Stimulated activated CD8-positive, alpha-beta memory T cell treated with anti-CD3 and anti-CD28 coated beads, Interleukin-7, amount 100 ng/mL, for 1 hour (primary cell): ENCODE measurements at regions not wholly inside any gene's neighbourhood (a gene's known extent, or its start where the extent isn't known, plus 50 kb on each side); places are given as distances from the start of the nearest gene placed in this dataset.

Source experiments
- DNase-seq, 2 donors: peaks; one replicate each; pipeline ENCODE4 v3.0.0-alpha.2; 2020; ENCODE audit warnings: low read depth in 2 of 2

DNA sequence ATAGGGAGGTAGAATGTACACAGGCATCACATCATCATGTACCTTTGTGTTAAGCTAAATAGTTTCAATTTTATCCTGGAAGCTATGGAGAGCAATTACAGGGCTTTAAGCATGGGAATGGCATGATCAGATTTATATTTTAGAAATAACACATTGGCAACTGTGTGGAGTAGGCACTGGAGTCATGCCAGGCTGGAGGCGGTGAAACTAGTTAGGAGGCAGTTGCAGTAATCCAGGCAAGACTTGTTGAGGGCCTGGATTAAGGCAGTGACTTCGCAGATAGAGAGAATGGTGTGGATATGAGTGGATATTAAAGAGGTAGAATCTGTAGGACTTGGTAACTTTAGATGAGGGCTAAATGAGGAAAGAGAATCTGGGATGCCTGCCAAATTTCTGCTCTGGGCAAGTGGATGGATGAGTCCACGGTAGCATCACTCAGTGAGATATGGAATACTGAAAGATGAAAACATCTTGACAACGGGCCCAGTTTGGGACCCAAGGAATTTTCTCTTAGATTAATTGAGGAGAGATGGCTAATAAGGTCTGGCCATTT, 506.2 kb downstream of the FGF9 start:
- DNase-seq, result no peak

- DNase-seq, result no peak
These were observed 508.0 kb downstream of the FGF9 start for GRCh38 chr13:22178878-22179277.

GRCh38 chr13:22187329-22187728, 516.5 kb downstream of the FGF9 start:
- no peak for DNase-seq

DNA sequence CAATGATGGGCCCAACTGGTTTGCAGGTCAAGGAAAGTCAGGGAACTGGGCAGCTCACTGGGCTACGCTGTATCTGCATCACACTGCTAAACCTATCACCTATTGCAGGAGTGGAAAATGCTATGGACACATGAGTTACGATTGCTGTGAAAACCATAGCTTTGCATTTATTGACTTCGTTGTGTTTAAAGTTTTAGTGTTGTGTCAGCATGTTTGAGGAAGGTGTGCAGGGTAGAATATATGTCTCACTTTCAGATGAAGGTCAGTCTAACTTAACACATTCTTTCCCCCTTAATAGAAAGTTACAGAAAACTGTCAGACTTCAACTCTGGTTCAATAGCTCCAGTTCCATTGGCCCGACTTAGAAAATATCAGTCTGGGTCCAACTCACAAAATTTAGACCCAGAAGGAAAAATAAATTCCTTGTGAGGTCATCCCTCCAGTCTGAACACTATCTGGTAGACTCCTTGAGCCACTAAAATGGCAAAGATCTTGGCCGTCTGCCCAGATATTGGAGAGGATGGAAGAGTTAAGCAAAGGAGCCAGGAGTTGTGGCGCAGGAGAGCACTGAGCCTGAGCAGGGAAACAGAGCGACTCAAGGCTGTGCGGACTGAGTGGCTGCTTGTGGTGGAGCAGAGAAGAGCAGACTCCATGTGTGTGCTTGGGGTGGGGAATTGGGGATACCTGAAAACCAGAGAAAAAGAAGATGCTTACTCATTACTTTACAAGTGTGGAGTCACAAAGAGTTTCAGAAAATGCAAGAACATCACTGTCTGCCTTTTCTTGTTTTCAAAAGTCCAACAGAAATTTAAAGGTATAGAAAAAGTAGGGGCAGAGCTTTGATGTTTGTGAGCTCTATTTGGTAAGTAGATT, 518.5 kb downstream of the FGF9 start:
- no peak for DNase-seq

DNA sequence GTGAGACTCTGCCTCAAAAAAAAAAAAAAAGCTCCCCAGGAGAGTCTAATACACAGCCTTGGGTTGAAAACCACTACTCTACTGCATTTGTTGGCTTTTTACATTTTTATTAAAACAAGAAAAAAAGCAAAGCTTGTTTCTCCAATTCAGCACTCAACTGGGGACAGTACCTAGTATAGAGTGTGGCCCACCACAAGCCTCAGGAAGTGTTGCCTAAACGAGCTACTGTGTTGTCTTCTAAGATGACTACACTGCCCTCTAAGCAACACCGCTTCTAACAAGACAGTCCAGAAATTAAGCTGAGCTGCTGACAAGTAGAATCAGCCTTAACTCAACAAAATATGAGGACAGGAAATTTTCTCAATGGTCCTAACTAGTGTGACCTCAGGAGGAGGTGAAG, 522.2 kb downstream of the FGF9 start:
- no peak for DNase-seq

DNA sequence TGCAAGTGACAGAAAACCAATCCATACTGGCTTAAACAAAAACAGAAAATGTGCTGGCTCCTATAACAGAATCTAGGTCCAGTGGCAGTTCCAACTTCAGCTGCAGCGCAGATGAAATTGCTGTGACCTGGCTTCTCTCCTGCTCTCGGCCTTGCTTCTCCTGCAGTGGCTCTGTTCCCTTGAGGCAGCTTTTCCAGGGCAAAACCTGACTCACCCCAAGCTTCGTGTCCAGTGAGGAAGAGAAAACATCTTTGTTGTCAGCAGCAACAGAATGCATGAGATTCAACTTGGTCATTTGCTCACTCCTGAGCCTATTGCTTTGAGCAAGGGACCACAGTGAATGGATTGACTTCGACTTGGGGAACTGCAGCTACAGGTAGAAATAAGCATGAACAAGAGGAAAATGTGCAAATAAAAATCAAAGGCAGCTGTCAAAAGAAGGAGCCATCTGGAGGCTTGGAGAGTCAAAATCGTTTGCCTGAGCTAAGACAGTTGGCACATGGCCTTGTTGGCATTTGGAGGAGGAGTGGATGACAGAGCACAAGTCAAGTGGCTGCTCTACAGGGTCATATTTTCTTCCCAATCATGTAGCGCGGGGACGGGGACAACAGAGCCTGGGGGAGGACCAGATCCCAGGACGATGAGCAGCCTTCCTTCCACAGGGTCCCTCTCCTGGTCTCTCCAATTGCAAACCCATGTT, 523.4 kb downstream of the FGF9 start:
- no peak for DNase-seq

DNA sequence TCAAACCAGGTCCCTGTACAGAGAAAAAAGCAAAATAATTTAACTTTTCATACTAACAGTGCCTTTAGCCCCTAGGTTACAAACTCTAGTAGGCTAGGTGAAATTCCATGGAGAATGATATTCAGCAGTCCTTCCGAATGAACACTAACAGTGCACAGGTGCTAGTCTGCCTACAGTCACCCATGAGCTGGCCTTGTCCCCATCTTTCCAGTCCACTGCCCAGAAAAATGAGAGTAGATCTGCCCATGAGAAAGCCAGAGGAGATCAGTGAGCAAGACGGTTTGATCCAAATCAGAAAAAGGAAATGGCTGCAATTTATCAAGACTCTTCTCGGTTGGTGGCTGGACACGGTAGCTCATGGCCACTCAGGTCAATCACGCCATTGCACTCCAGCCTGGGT, 524.9 kb downstream of the FGF9 start:
- DNase-seq, result no peak

DNA sequence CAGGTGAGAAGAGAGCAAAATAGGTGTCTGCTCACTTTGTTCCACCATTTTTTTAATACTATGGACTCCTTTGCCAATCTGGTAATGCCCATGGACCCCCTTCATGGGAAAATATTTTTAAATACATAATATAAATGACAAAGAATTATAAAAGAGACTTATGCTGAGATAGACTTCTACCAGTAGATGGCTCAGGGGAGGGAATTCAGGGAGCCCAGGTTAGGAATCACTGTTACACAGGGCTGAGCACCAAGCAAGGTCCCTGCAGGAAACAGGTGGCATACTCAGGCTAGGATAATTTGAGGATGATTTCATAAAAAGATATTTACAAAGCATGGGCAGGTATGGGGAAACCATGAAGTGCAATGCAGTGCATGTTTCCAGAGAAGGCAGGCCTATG, 525.9 kb downstream of the FGF9 start:
- no peak for DNase-seq

- no peak for DNase-seq
These were observed 527.1 kb downstream of the FGF9 start for GRCh38 chr13:22198001-22198400.

DNA sequence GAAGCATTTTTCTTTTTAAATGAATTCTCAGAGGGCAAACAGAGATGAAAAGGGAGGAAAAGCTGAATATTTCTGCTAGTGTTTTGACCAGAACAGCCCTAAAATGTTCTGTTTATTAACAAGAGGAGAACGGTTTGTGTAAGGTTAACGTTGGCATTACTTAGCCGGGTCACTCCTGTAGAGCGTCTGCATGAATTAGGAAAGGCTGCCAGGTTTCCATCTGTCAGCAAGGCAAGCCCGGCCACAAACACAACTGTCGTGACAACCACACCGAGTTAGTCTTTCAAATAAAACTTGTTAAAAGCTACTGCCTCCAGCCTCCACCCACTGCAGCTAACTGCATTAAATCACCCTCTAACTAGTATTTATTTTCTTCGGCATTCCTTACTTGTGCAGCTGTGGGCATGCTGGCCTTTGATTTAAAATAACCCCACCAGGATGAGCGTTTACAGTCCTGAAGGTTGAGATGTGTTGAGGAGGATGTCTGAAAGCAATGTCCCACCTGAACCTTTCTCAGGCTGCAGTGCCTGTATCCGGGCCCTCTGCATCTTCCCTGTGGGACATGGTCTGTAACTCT, 527.9 kb downstream of the FGF9 start:
- no peak for DNase-seq

DNA sequence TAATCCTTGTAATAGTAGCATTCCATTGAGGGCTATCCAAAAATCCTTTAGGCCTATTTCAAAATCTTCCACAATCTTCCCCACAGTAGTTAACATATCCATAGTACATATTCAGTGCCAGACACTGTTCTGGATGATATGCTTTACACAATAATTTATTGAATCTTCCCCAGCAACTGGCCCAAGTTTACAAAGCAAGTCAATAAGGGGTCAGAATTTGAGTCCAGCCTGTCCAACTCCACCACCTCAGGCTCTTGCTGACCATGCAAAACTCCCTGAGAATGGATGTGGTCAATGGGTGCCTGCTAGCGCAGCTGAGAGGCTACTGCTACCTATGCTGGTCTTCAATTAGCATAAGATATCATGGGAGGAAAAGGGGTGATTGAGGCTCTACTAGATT, 529.6 kb downstream of the FGF9 start:
- DNase-seq, result no peak

GRCh38 chr13:22201375-22201925, 530.6 kb downstream of the FGF9 start:
- DNase-seq, result no peak

- DNase-seq, result no peak
These were observed 539.5 kb downstream of the FGF9 start for GRCh38 chr13:22210134-22210930.

DNA sequence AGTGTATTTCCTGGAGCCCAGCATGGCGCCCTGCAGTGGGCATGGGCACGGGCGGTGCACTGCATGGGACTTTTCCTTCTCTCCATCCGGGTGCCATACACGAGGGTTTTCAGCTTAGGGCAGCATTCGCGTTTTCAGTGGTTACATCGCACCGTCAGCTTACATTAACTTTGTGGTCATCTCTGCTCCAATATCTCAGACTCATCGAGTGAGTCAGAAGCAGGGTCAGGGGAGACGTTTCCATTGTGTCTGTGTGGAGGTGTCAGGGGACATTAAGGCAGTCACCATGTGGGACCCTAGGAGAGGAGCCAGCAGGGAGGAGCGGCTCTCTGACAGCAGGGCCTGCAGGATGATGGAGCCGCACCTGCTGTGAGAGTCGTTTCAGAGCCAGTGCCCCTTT, 541.0 kb downstream of the FGF9 start:
- DNase-seq, result no peak

DNA sequence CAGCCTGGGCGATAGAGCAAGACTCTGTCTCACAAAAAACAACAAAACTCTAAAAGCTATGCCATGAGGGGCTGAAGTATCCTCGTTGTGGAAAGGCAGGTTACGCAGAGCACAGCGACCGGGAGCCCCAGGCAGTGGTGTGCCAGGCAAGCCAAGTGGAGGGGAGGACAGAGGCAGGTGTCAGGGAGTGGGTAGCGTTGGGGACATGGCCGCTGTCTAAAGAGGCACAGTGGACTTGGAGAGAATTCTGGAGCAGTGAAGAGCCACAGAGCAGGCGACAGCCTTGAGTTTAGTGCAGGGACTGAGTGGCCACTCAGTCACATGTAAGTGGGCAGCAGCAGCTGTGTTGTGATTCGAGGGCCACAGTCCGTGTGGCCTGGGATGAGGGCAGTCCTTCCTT, 541.7 kb downstream of the FGF9 start:
- no peak for DNase-seq

DNA sequence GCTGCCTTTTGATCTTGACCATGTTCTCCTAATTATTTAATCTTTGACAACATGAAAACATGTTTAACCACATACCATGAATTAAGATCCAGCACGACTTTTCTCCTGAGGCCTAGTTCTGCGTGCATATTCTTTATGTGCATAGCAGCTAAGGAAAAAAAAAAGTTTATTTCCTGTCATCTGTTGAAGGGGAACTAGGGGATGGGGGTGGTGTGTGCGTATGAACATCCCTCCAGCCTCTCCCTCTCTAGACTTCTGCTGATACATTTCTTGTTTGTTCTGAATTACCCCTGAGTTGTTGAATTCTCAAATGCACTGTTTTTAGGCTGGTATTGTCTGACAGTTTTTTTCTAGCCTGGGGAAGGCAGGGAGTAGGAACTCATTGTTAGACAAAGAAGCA, 543.3 kb downstream of the FGF9 start:
- no peak for DNase-seq

DNA sequence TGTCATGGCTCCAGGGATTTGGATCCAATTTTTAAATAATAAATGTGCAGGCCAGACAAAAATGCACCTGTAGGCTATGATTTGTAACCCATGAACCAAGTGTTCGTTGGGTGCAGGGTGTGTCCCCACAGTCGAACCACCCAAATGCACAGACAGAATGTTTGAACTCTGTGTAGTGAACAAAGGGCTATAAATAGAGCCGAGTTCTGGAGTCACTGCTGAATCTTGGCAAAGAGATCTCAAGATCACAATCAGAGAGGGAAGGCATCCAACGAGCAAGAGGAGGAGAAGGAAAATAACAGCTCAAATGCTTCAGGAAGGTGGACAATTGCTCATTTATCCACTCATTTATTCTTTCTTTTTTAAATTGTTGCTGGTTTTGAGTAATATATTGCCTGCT, 547.9 kb downstream of the FGF9 start:
- DNase-seq, result no peak

- DNase-seq, result no peak
These were observed 548.8 kb downstream of the FGF9 start for GRCh38 chr13:22219709-22220108.

GRCh38 chr13:22220151-22221135, 549.6 kb downstream of the FGF9 start:
- DNase-seq, result no peak

GRCh38 chr13:22223411-22223810, 552.5 kb downstream of the FGF9 start:
- DNase-seq, result no peak
